NCI-H460 (cell line): ENCODE measurements at regions not wholly inside any gene's neighbourhood (a gene's known extent, or its start where the extent isn't known, plus 50 kb on each side); places are given as distances from the start of the nearest gene placed in this dataset.
"Not testable (repeated sequence)": the region's sequence is repeated elsewhere in the genome, so short reads cannot be mapped to it uniquely, and the experiment has no call there.

Source experiments
- DNase-seq: peaks from one replicate; pipeline ENCODE4 v3.0.0-alpha.2; 2016; ENCODE audit warnings: low read depth; ENCODE audit errors: extremely low read depth

GRCh38 chr1:14177866-14178265, 420.6 kb upstream of the KAZN start:
- DNase-seq: not testable (repeated sequence)

DNA sequence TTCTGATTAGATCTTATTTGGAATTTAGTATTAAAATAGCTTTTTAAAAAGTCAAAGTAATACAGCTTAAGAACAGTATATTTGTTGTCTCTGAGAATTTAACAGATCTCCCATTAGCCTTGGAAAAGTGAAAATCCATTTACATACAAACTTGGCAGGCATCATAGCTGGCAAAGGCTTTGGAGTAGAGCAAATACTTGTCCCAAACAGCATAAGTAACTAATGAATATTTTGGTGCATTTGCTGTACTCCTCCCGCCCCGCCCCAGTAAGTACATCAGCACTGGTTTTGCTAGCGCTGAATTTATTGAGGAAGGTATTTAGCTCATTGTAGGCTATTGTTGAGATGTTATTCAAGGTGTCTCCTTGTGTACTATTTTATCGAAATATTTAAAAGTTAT, 417.7 kb upstream of the KAZN start:
- DNase-seq: no peak

DNA sequence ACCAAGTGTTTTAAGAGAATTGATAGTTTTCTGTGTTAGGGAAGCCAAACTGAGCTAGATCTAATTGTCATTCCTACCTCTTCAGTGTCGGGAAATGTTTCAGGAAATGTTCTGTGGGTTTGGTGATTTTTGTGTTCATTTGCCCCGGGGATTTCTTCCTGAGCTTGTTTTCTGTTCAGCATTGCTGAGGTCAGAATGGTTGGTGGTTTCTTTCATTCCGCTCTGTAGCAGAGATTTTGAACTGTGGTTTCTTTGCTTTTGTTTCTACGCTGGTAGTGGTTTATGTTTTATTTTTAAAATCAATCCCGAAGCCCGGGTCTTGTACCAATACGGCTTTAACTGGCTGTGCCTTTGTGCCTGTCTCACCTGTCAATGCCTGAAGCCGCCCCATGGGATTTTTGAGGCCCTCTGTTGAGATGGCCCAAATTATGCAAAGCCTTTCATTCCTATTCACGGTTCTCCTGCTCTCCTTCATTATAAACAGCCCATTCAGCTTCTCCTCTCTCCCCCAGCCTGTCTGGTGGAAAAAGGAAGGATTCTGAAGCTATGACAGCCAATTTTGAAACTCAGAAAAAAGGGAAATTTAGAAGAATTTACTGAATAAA, 417.2 kb upstream of the KAZN start:
- DNase-seq: no peak

- no peak for DNase-seq
Observed at GRCh38 chr1:14182856-14183255, 415.6 kb upstream of the KAZN start.

GRCh38 chr1:14183329-14183728, 415.2 kb upstream of the KAZN start:
- DNase-seq: no peak

GRCh38 chr1:14184454-14184853, 414.0 kb upstream of the KAZN start:
- DNase-seq: no peak

GRCh38 chr1:14189381-14189780, 409.1 kb upstream of the KAZN start:
- DNase-seq: no peak

GRCh38 chr1:14190508-14190907, 408.0 kb upstream of the KAZN start:
- DNase-seq: no peak

DNA sequence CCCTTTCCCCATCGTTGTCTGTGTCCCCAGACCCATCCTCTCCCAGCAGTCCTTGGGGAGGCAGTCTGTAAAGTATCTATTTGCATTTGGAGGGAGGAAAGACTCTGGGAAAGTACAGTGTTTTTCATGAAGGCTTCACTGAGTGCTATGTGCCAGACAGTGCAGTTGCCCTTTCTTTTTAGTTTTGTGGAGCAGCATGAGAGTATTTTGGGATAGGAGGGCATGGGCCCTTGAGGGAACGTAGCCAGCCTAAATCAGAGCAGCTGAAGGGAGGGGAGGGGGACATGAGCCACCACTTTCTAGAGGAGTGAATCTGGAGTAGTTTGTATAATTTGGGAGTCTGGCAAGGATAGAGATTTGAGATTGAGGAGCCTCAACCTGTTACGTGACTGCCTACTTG, 404.0 kb upstream of the KAZN start:
- DNase-seq: no peak

DNA sequence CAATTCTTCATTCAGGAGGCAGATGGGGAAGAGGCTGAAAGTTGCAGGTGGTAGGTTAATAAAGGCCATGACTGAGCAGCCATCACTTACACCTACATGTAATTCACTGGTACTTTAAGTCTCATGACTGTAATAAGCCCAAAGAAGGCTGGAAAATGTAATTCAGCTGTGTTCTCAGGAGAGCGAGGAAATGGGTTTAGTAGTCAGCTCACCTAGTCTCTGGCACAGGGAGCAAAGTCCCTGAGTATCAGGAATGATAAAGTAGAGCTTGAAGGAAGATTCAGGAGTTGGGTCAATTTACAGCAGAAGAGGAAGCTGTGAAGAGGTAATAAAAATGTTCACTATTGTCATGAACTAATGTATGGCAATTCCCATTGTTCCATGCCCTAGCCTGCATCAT, 393.4 kb upstream of the KAZN start:
- DNase-seq: no peak

- no peak for DNase-seq
Observed at GRCh38 chr1:14215151-14215550, 383.3 kb upstream of the KAZN start.

GRCh38 chr1:14217384-14217783, 381.1 kb upstream of the KAZN start:
- no peak for DNase-seq

GRCh38 chr1:14220324-14220723, 378.2 kb upstream of the KAZN start:
- DNase-seq: no peak

- DNase-seq: no peak
Observed at GRCh38 chr1:14220811-14221210, 377.7 kb upstream of the KAZN start.

GRCh38 chr1:14222086-14222485, 376.4 kb upstream of the KAZN start:
- DNase-seq: no peak

GRCh38 chr1:14228677-14229076, 369.8 kb upstream of the KAZN start:
- no peak for DNase-seq

- DNase-seq: no peak
Observed at GRCh38 chr1:14233510-14233909, 365.0 kb upstream of the KAZN start.

DNA sequence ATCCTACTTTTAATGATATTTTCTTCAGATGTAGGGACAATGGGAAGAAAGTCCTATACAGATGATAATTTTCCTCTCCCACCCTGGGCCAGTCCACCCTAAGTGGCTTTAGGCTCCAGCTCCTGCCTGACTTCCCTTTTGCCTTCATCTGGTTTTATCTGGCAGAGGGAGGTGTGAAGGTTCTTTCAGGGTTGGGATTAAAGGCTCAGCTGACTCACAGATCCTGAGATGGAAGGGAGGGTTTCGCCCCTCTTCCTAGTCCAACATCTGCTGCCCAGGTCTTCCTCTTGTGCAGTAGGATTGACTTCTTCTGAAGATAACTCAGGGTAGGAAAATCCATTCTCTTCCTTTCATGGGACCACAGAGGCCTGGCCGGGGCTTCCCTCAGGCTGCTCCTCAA, 362.4 kb upstream of the KAZN start:
- DNase-seq: no peak

DNA sequence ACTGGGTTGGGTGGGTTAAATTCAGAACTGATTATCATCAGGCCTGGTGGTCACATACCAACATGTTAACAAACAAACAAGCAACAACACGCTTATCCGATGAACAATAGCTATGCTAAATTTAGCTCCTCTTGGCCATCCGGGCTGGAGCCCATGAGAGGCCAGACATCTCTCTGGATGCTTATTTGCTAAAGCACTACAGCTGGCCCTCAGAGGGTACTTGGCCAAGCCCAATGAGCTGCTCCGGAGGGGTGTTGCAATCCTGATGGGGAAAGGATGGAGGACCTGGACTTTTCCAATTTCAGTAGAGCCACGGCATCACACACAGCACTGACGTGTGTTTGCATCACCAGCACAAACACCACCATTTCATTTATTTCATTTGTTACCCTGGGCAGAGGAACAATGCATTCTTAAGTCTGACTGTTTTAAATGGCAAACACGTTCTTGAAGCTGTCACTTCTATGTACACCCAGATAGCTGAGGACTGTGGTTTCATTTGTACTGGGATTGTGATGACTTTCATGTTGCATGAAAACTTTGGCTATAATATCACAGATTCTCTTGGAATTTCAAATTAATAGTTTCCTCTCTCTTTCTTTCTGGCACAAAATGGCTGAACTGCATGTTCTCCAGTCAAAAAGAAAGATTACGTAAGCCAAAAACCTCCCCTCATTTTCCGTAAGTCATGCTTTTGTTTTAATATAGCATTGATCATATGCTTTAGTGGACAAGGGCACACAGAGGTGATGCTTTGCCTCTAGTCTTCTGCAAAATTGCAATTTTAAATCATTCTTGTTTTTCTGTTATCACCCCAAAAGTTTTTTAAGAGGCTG, 359.8 kb upstream of the KAZN start:
- DNase-seq: no peak

- no peak for DNase-seq
Observed at GRCh38 chr1:14240265-14240664, 358.2 kb upstream of the KAZN start.

DNA sequence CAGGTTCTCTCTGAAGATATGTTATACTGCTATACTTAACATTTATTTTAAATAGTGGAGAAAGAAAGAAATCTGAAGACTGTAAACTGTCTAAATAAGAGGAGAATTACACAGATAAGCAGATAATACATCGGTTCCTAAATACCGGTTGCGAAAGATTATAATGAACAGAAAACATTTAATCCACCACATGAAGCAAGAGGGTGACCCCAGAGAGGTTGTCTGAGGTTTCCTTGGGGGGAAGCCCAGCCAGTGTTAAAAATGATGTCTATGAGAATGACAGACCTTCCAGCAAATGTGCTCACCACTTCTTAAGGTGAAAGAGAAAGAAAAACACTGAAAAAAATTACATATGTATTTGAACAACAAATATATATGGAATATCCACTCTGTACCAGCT, 356.4 kb upstream of the KAZN start:
- no peak for DNase-seq

DNA sequence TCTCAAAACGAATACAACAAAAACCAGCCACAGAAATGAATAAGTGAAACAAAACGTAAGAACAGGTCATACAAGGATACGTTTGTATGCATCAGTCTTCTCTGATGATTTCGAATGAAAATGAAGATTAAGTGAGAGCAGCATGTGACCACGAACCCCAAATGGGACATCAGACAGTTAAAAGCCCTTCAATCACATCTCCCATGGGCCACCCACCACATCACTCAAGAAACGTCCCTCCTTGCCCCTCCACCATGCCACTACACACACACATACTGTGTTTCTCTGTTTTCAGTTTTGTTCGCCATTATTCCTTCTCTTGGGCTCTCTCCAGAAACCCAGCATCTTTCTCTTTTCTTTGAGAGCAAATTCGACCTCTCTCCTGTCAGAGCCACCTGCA, 355.6 kb upstream of the KAZN start:
- no peak for DNase-seq

DNA sequence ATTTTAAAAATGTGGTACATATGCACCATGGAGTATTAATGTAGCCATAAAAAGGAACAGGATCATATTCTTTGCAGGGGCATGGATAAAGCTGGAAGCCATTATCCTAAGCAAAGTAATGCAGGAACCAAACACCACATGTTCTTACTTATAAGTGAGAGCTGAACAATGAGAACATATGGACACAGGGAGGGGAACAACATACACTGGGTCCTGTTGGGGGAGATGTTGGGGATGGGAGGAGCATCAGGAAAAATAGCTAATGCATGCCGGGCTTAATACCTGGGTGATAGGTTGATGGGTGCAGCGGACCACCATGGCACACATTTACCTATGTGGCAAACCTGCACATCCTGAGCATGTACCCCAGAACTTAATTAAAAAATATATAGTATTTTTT, 352.5 kb upstream of the KAZN start:
- no peak for DNase-seq
